ENCODE measurements at regions not wholly inside any gene's neighbourhood (a gene's known extent, or its start where the extent isn't known, plus 50 kb on each side); places are given as distances from the start of the nearest gene placed in this dataset.

- FAIRE-seq: no peak
- DNase-seq (ENCODE audit: insufficient read length, low spot score): no peak
- TF ChIP-seq, protein P1, sequence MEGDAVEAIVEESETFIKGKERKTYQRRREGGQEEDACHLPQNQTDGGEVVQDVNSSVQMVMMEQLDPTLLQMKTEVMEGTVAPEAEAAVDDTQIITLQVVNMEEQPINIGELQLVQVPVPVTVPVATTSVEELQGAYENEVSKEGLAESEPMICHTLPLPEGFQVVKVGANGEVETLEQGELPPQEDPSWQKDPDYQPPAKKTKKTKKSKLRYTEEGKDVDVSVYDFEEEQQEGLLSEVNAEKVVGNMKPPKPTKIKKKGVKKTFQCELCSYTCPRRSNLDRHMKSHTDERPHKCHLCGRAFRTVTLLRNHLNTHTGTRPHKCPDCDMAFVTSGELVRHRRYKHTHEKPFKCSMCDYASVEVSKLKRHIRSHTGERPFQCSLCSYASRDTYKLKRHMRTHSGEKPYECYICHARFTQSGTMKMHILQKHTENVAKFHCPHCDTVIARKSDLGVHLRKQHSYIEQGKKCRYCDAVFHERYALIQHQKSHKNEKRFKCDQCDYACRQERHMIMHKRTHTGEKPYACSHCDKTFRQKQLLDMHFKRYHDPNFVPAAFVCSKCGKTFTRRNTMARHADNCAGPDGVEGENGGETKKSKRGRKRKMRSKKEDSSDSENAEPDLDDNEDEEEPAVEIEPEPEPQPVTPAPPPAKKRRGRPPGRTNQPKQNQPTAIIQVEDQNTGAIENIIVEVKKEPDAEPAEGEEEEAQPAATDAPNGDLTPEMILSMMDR (IDR thresholded peaks at IDR 0.05; ENCODE audit: insufficient read depth, missing control alignments): no peak
Observed at GRCh38 chr2:17301437-17301836, 216.8 kb downstream of the RAD51AP2 start.

DNA sequence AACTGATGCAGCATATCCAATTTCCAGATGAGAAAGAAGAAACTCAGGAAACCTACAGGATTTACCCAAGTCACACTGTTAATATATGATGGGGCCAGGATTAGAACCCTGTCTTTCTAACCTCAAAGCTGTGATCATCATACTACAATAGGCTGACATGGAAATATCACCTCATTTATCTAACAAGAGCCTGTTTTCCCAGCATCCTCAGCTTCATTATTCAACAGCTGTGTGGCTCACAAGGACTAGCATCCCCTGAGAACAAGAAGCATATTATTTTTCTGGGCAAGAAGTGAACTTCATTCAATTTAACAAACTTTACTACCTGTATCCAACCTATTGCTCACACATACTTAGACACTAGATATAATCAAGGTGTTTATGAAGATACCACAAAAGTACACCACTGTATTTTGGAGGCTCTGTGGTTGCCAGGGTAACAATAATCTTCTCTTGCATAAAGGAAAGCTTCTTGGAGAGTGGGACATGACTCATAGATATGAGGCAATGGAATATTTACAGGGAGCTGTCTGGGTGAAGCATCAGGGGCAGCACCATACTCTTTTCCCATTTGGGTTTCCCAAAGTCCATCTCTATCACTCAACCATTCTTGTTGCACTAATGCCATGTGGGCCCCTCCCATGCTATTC, 218.2 kb downstream of the RAD51AP2 start:
- FAIRE-seq: no peak
- DNase-seq (ENCODE audit: insufficient read length, low spot score): no peak
- TF ChIP-seq, protein P1 (IDR thresholded peaks at IDR 0.05; ENCODE audit: insufficient read depth, missing control alignments): no peak

DNA sequence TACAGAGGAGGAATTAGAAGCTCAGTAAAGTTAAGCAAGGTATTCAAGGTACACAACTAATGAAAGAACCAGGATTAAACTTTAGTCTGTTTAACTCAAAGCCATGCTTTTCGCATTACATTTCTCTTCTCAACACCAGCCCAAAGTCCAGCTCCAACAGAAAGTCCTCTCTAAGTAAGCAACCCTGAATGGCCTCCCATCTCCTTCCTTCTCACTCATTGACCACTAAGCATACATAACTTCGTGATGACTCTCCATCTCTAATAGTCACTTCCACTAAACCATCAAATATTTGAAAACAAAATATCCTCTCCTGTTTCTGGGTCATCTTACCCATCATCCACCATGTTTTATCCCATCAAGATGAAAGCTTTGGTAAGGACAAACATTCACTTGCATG, 219.8 kb downstream of the RAD51AP2 start:
- no peak for DNase-seq (ENCODE audit: insufficient read length, low spot score)
- TF ChIP-seq, protein P1 (IDR thresholded peaks at IDR 0.05; ENCODE audit: insufficient read depth, missing control alignments): no peak
- FAIRE-seq: no peak

GRCh38 chr2:17296686-17297085, 221.6 kb downstream of the RAD51AP2 start:
- DNase-seq (ENCODE audit: insufficient read length, low spot score): no peak
- TF ChIP-seq, protein P1 (IDR thresholded peaks at IDR 0.05; ENCODE audit: insufficient read depth, missing control alignments): no peak
- no peak for FAIRE-seq

DNA sequence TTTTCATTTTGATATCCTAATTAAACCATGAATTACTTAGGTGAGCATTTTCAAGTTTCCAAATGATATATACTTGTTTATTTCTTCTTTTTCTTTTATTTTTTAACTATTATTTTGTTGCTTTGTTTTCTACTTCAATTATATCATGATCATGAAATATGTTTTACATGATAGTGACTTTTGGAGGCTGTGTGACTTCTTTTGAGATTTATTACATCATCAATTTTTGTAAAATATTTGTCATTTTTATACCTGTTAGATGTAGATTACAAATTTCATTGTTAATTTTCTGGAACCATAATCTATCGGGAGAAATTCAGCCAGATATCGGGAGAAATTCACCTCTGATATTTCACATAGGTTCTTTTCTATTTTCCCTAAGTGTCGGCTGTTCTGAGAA, 228.6 kb downstream of the RAD51AP2 start:
- TF ChIP-seq, protein P1 (IDR thresholded peaks at IDR 0.05; ENCODE audit: insufficient read depth, missing control alignments): no peak
- DNase-seq (ENCODE audit: insufficient read length, low spot score): no peak
- FAIRE-seq: no peak

DNA sequence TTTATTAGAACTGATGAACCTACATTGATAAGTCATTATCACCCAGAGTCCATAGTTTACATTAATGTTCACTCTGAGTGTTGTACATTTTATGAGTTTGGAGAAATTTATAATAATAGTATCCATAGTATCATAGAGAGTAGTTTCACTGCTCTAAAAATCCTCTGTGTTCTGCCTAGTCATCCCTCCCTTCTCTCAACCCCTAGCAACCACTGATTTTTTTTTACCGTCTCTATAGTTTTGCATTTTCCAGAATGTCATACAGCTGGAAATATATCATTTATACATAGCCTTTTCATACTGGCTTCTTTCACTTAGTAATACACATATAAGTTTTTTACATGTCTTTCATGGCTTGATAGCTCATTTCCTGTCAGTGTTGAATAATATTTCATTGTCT, 231.1 kb downstream of the RAD51AP2 start:
- FAIRE-seq (no peak), DNase-seq (ENCODE audit: insufficient read length, low spot score) (no peak)
- TF ChIP-seq, protein P1 (IDR thresholded peaks at IDR 0.05; ENCODE audit: insufficient read depth, missing control alignments): no peak

- DNase-seq (ENCODE audit: insufficient read length, low spot score) (no peak), FAIRE-seq (no peak)
- TF ChIP-seq, protein P1 (IDR thresholded peaks at IDR 0.05; ENCODE audit: insufficient read depth, missing control alignments): no peak
Observed at GRCh38 chr2:17282826-17283225, 235.4 kb downstream of the RAD51AP2 start.
